ENCODE measurements at regions not wholly inside any gene's neighbourhood (a gene's known extent, or its start where the extent isn't known, plus 50 kb on each side); places are given as distances from the start of the nearest gene placed in this dataset.

- TF ChIP-seq CTCF (IDR thresholded peaks at IDR 0.05) = no peak
Observed at GRCh38 chr5:51986733-51987132, 603.5 kb downstream of the ISL1 start.

- TF ChIP-seq CTCF (IDR thresholded peaks at IDR 0.05) = no peak
Observed at GRCh38 chr5:51987239-51987638, 604.0 kb downstream of the ISL1 start.

GRCh38 chr5:51987669-51988209 is 604.5 kb downstream of the ISL1 start:
- no peak for TF ChIP-seq CTCF (IDR thresholded peaks at IDR 0.05)

- no peak for TF ChIP-seq CTCF (IDR thresholded peaks at IDR 0.05)
Observed at GRCh38 chr5:51988634-51989033, 605.4 kb downstream of the ISL1 start.

- no peak for TF ChIP-seq CTCF (IDR thresholded peaks at IDR 0.05)
Observed at GRCh38 chr5:51990241-51990640, 607.0 kb downstream of the ISL1 start.

- TF ChIP-seq CTCF (IDR thresholded peaks at IDR 0.05) = no peak
Observed at GRCh38 chr5:51990661-51991180, 607.5 kb downstream of the ISL1 start.

- TF ChIP-seq CTCF (IDR thresholded peaks at IDR 0.05) = no peak
Observed at GRCh38 chr5:51991940-51992339, 608.7 kb downstream of the ISL1 start.

GRCh38 chr5:51995773-51996306 is 612.6 kb downstream of the ISL1 start:
- TF ChIP-seq CTCF (IDR thresholded peaks at IDR 0.05) = no peak

Measured in LNCAP (cell line).